ENCODE measurements at regions not wholly inside any gene's neighbourhood (a gene's known extent, or its start where the extent isn't known, plus 50 kb on each side); places are given as distances from the start of the nearest gene placed in this dataset.

DNA sequence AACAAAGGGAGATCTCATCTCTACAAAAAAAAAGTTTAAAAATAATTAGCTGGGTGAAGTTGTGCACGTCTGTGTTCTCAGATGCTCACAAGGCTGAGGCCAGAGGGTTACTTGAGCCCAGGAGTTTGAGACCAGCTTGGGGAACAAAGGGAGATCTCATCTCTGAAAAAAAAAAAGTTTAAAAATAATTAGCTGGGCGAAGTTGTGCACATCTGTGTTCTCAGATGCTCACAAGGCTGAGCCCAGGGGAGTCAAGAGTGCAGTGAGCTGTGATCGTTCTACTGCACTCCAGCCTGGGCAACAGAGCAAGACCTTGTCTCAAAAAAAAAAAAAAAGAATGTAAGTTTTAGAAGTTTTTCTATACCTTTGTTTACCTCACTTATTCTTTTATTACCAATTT lies 127.3 kb downstream of the FGF9 start:
- Histone ChIP-seq H3F3A (ENCODE audit: insufficient read depth, low read depth) (no peaks in the 10 kb centered on the region), H4K20me1 (ENCODE audit: insufficient read depth) (no peaks in the 10 kb centered on the region), H3K27ac (no peak overlapping the region), H3K9me2 (ENCODE audit: insufficient read depth) (no peaks in the 10 kb centered on the region), H3K4me2 (no peak overlapping the region), H2AFZ (no peak overlapping the region), H3K36me3 (ENCODE audit: low read depth) (no peaks in the 10 kb centered on the region), H3K27me3 (ENCODE audit: insufficient read depth, low read depth) (peaks cover 41% of the 10 kb centered on the region), H3K4me1 (replicated peaks; ENCODE audit: insufficient read depth) (no peaks in the 10 kb centered on the region), H3K4me3 (no peak overlapping the region), H3K79me2 (ENCODE audit: low read depth) (no peaks in the 10 kb centered on the region), H3K9me3 (ENCODE audit: insufficient read depth, low read depth) (no peaks in the 10 kb centered on the region)
- TF ChIP-seq, protein P1, sequence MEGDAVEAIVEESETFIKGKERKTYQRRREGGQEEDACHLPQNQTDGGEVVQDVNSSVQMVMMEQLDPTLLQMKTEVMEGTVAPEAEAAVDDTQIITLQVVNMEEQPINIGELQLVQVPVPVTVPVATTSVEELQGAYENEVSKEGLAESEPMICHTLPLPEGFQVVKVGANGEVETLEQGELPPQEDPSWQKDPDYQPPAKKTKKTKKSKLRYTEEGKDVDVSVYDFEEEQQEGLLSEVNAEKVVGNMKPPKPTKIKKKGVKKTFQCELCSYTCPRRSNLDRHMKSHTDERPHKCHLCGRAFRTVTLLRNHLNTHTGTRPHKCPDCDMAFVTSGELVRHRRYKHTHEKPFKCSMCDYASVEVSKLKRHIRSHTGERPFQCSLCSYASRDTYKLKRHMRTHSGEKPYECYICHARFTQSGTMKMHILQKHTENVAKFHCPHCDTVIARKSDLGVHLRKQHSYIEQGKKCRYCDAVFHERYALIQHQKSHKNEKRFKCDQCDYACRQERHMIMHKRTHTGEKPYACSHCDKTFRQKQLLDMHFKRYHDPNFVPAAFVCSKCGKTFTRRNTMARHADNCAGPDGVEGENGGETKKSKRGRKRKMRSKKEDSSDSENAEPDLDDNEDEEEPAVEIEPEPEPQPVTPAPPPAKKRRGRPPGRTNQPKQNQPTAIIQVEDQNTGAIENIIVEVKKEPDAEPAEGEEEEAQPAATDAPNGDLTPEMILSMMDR (conservative IDR thresholded peaks at IDR 0.05) = no peak
- TF ChIP-seq EZH2 (IDR thresholded peaks at IDR 0.05; ENCODE audit: low read depth) = no peak
- intact Hi-C loops (cut with micrococcal nuclease; ENCODE audit: unreplicated experiment) = no loop called here
- POLR2A ChIA-PET (ENCODE audit: unreplicated experiment) = no interaction called here
- CTCF ChIA-PET = no interaction called here
- BruUV-seq (replicated peaks) = no TSS peak
- no peak for DNase-seq

DNA sequence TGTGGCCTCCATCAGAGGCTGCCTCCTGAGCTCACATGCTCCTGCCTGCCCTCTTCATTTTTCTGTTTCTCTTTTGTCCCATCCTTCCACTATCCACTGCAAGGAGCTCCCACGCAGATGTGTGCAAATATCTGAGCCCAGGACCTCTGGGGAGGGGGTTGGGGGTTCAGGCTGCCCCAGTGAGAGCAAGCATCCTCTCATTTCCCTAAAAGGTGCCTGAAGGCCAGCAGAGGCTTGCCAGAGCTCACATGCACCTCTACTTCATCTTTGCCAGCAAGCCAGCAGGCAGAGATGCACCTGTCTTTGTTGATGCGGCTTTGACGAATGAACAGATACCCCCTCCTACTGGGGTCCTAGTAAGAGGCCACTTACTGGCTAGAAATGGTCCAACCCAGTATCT lies 128.8 kb downstream of the FGF9 start:
- H3K9me2 ChIP-seq (ENCODE audit: insufficient read depth) = no peaks in the 10 kb centered on the region
- no peak overlapping the region for H3K27ac ChIP-seq
- CTCF ChIA-PET = no interaction called here
- H3K36me3 ChIP-seq (ENCODE audit: low read depth) = no peaks in the 10 kb centered on the region
- H2AFZ ChIP-seq = no peak overlapping the region
- no peak overlapping the region for H3K4me2 ChIP-seq
- H3K27me3 ChIP-seq (ENCODE audit: insufficient read depth, low read depth) = peaks cover 41% of the 10 kb centered on the region
- no peak overlapping the region for H3K4me3 ChIP-seq
- intact Hi-C loops (cut with micrococcal nuclease; ENCODE audit: unreplicated experiment) = no loop called here
- POLR2A ChIA-PET (ENCODE audit: unreplicated experiment) = no interaction called here
- no peak for DNase-seq
- H4K20me1 ChIP-seq (ENCODE audit: insufficient read depth) = no peaks in the 10 kb centered on the region
- no peaks in the 10 kb centered on the region for H3K79me2 ChIP-seq (ENCODE audit: low read depth)
- no peaks in the 10 kb centered on the region for H3F3A ChIP-seq (ENCODE audit: insufficient read depth, low read depth)
- no peaks in the 10 kb centered on the region for H3K4me1 ChIP-seq (replicated peaks; ENCODE audit: insufficient read depth)
- TF ChIP-seq, protein P1 (conservative IDR thresholded peaks at IDR 0.05) = no peak
- no peak for TF ChIP-seq EZH2 (IDR thresholded peaks at IDR 0.05; ENCODE audit: low read depth)
- no TSS peak for BruUV-seq (replicated peaks)
- no peaks in the 10 kb centered on the region for H3K9me3 ChIP-seq (ENCODE audit: insufficient read depth, low read depth)

DNA sequence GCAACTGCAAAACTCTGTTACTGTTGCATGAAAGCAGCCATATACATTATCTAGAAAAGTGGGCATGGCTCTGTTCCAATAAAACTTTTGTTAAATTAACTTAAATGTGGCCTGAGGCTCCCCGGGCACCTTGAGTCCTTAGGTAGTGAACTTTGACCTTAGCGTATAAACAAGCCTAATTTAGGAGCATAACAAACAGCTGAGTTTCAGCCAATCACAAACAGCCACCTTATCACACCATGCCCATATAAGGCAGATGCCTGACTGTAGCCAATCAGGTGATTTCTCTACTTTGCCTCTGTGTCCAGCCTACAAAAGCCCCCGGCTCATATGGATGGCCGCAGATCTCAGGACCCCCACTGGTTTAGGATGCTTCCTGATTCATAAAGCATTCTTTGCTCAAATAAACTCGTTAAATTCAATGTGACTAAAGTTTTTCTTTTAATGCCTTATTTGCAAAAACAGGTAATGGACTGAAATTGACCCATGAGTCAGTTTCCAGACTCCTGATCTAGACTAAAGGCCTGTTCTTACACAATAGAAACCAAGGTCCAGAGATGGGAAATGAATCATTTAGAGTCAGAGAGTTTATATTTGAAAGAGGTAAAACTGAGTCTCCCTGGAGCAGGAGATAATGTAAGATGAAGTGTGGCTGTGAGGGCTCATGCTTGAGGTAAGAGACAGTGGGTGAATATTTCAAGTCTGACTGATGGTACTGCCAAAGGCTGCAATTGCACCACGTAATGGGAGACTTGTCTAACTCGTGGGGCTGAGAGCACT lies 130.2 kb downstream of the FGF9 start:
- Histone ChIP-seq H3K79me2 (ENCODE audit: low read depth) (no peaks in the 10 kb centered on the region), H3K27ac (no peak overlapping the region), H3K4me1 (replicated peaks; ENCODE audit: insufficient read depth) (no peaks in the 10 kb centered on the region), H3K27me3 (ENCODE audit: insufficient read depth, low read depth) (peaks cover 33% of the 10 kb centered on the region), H3K9me3 (ENCODE audit: insufficient read depth, low read depth) (no peaks in the 10 kb centered on the region), H2AFZ (no peak overlapping the region), H3K4me2 (no peak overlapping the region), H3K9me2 (ENCODE audit: insufficient read depth) (no peaks in the 10 kb centered on the region), H3K36me3 (ENCODE audit: low read depth) (no peaks in the 10 kb centered on the region), H4K20me1 (ENCODE audit: insufficient read depth) (no peaks in the 10 kb centered on the region), H3F3A (ENCODE audit: insufficient read depth, low read depth) (no peaks in the 10 kb centered on the region), H3K4me3 (no peak overlapping the region)
- ChIA-PET CTCF (no interaction called here), POLR2A (ENCODE audit: unreplicated experiment) (no interaction called here)
- no TSS peak for BruUV-seq (replicated peaks)
- TF ChIP-seq, protein P1 (conservative IDR thresholded peaks at IDR 0.05) = no peak
- no peak for TF ChIP-seq EZH2 (IDR thresholded peaks at IDR 0.05; ENCODE audit: low read depth)
- intact Hi-C loops (cut with micrococcal nuclease; ENCODE audit: unreplicated experiment) = no loop called here
- no peak for DNase-seq
